ENCODE measurements at regions not wholly inside any gene's neighbourhood (a gene's known extent, or its start where the extent isn't known, plus 50 kb on each side); places are given as distances from the start of the nearest gene placed in this dataset.
A peak's percentile ranks its signal among the peaks of the same experiment; 100 is the strongest.
"Not testable (repeated sequence)": the region's sequence is repeated elsewhere in the genome, so short reads cannot be mapped to it uniquely, and the experiment has no call there.

DNA sequence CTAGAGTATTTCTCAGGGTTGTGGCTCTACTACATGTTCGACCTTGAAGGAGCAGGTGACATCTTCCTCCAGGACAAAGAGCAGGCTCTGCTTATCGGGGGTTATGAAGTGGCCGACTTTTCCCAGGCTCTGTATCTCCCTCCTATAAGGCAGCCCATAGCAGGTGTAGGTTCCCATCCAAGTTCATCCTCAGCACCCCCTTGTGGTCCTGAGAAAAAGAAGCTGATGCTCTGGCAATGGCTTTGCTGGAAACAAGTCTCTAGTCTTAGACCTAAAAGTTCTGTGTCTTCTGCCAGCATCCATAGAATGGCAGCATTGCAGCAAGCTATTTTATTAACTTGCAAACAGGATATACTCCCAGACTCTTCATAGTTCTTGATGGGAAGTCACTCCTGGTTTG is 836.6 kb upstream of the PRKX start:
- TF ChIP-seq, protein P1, sequence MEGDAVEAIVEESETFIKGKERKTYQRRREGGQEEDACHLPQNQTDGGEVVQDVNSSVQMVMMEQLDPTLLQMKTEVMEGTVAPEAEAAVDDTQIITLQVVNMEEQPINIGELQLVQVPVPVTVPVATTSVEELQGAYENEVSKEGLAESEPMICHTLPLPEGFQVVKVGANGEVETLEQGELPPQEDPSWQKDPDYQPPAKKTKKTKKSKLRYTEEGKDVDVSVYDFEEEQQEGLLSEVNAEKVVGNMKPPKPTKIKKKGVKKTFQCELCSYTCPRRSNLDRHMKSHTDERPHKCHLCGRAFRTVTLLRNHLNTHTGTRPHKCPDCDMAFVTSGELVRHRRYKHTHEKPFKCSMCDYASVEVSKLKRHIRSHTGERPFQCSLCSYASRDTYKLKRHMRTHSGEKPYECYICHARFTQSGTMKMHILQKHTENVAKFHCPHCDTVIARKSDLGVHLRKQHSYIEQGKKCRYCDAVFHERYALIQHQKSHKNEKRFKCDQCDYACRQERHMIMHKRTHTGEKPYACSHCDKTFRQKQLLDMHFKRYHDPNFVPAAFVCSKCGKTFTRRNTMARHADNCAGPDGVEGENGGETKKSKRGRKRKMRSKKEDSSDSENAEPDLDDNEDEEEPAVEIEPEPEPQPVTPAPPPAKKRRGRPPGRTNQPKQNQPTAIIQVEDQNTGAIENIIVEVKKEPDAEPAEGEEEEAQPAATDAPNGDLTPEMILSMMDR (IDR thresholded peaks at IDR 0.05; ENCODE audit: extremely low read depth, insufficient read depth, missing control alignments): peak; percentile 41
- no peak for DNase-seq (ENCODE audit: low spot score)
- in situ Hi-C loops (cut with MboI; ENCODE audit: low pct_unique_long_range_greater_than_20kb, low sequenced_read_pairs, unreplicated experiment): no loop called here

DNA sequence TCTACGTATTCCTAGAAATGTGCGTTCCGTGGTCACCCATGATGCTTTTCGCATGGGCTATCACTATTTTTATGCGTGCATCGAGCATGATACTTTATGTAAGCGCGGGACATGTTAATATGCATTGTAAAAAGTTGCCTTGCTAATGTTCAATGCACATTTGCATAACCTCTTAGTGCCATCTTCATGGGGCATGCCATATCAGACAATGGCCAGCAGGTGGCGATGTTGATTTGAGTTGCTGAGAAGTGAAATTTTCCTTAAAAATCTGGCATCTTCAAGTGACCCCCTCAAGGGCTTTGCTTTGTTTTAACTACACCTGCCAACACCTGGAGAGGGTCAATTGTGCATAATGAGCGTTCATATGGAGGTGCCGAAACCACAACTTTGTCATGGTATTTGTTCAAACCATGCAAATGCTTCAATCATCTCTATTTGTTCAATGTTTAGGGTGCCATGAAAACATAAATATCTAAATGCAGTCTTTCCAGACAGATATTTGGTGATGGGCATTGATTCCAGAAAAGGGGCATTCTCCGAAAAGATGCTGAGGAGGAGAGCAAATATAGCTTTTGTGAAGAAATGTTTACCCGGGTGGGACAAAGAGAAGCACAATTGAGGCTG is 833.9 kb upstream of the PRKX start:
- DNase-seq (ENCODE audit: low spot score): peak; percentile 49
- in situ Hi-C loops (cut with MboI; ENCODE audit: low pct_unique_long_range_greater_than_20kb, low sequenced_read_pairs, unreplicated experiment): no loop called here
- TF ChIP-seq, protein P1 (IDR thresholded peaks at IDR 0.05; ENCODE audit: extremely low read depth, insufficient read depth, missing control alignments): peak; percentile 91

DNA sequence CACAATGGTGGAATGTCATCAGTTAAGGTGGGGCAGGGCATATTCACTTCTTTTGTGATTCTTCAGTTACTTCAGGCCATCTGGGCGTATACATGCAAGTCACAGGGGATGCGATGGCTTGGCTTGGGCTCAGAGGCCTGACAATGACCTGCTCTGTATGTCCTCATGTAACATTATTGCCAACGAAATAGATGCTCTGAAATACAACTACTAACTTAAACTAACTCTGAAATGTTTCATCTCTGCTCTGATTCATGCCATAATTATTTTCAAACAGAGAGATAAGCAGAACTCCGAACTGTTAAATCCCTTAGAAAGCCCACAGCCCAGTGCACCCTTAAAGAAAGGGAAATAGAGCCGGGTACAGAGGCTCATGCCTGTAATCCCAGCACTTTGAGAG is 832.7 kb upstream of the PRKX start:
- in situ Hi-C loops (cut with MboI; ENCODE audit: low pct_unique_long_range_greater_than_20kb, low sequenced_read_pairs, unreplicated experiment); DNase-seq (ENCODE audit: low spot score): not testable (repeated sequence)

DNA sequence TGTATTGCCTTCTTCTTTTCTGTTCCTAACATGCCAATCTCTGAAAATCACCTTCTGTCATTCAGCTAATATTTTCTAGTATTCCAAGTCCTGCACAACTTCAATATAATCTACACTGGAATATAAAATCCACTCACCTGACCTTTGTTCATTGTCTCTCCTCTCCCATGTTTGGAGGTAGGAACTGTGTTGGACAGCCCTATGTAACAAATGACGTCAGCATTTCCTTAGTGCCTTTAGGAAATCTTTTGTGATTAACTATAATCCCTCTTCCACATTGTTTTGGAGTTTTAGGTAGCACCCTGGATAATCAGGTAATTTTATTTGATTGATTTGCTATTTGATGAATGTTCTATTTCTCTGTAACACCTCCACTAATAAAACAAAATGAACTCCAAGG is 814.8 kb upstream of the PRKX start:
- in situ Hi-C loops (cut with MboI; ENCODE audit: low pct_unique_long_range_greater_than_20kb, low sequenced_read_pairs, unreplicated experiment): no loop called here

DNA sequence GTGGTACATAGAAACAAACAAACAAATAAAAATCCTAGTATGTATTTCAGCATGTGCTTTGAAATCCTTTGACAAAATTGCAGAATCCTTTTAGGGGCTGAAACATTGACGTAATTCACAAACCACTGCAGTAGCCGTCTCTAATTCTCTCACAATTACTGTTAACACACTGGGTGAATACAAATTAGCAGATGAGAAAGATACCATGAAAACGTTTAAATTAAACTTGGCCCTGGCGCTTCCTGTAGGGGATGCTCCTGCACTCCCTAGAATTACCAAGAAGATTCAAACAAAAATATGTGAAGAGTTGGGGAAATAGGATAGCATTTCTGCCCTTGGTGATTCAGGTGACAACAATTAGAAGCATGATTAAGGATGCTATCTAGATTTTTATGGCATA is 772.5 kb upstream of the PRKX start:
- DNase-seq (ENCODE audit: low spot score): no peak
- in situ Hi-C loops (cut with MboI; ENCODE audit: low pct_unique_long_range_greater_than_20kb, low sequenced_read_pairs, unreplicated experiment): no loop called here
- TF ChIP-seq, protein P1 (IDR thresholded peaks at IDR 0.05; ENCODE audit: extremely low read depth, insufficient read depth, missing control alignments): no peak

More for the DNA sequence above, 814.8 kb upstream of the PRKX start:
- TF ChIP-seq, protein P1 (IDR thresholded peaks at IDR 0.05; ENCODE audit: extremely low read depth, insufficient read depth, missing control alignments): no peak
- no peak for DNase-seq (ENCODE audit: low spot score)

DNA sequence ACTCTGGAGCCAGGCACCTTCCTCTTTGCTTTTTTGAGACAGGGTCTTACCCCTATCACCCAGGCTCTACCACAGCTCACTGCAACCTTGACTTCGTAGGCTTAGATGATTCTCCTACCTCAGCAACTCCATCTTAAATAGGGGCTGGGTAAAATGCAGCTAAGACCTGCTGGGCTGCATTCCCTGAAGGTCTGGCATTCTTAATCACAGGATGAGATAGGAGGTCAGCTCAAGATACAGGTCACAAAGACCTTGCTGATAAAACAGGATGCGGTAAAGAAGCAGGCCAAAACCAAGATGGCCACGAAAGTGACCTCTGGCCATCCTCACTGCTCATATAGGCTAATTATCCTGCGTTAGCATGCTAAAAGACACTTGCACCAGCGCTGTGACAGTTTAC is 770.8 kb upstream of the PRKX start:
- in situ Hi-C loops (cut with MboI; ENCODE audit: low pct_unique_long_range_greater_than_20kb, low sequenced_read_pairs, unreplicated experiment): no loop called here
- TF ChIP-seq, protein P1 (IDR thresholded peaks at IDR 0.05; ENCODE audit: extremely low read depth, insufficient read depth, missing control alignments): no peak
- DNase-seq (ENCODE audit: low spot score): no peak

DNA sequence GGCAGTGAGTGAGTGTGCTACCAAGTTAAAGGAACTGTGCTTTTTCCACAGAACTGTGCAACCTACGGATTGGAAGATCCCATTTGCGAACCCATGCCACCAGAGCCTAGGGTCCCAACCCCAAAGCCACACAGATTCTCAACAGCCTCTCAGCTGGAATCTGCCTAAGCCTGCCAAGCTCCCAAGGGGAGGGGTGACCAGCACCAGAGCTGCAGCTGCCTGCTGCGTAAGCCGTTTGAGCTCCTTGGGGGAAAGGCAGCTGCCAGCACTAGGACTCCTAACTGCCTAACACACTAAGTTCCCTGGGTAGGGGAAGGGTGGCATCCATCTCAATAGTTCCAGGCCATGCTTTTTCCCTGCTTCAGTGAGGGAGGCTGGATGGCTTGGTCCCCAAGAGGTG is 738.1 kb upstream of the PRKX start:
- TF ChIP-seq, protein P1 (IDR thresholded peaks at IDR 0.05; ENCODE audit: extremely low read depth, insufficient read depth, missing control alignments): no peak
- no peak for DNase-seq (ENCODE audit: low spot score)
- in situ Hi-C loops (cut with MboI; ENCODE audit: low pct_unique_long_range_greater_than_20kb, low sequenced_read_pairs, unreplicated experiment): no loop called here
